K562 (cell line): ENCODE measurements at regions not wholly inside any gene's neighbourhood (a gene's known extent, or its start where the extent isn't known, plus 50 kb on each side); places are given as distances from the start of the nearest gene placed in this dataset.

Experiments
- ATAC-seq: fragments of 200-7000 bp; cut with Tn5 transposase; 3 replicates; pipeline ENCODE4 v1.9.1; 2020; ENCODE audit warnings: moderate library complexity
- BruUV-seq: library from RNA; stranded (reverse); fragments of 400-500 nt; replicated peaks from 2 replicates; lab custom pipeline; 2021; lab: Mats Ljungman, UMichigan
- CTCF ChIA-PET: fragments of 300-600 bp; formaldehyde crosslinking; extraction: SDS; loops from one replicate; lab custom pipeline; 2021; ENCODE audit warnings: low intra/inter-chr PET ratio; lab: Yijun Ruan, JAX
- POLR2A ChIA-PET: fragments of 300-600, 350-650 bp; sonication (Branson Sonifier 250); formaldehyde crosslinking; extraction: SDS; loops from one replicate; lab custom pipeline; 2021; ENCODE audit warnings: antibody characterized with exemption, inconsistent platforms; lab: Yijun Ruan, JAX
- DNase-seq, 4 experiments: peaks; one replicate each; pipeline versions ENCODE4 v3.0.0 to v3.0.0-alpha.2; 2011 to 2018; ENCODE audit warnings: low spot score in 3 of 4, mixed read lengths in 3 of 4; ENCODE audit errors: extremely low read depth in 1 of 4
- FAIRE-seq: peaks from 2 replicates; lab custom pipeline; 2011; peaks lifted over from hg19 to GRCh38; lab: Jason Lieb, UNC
- H2AFZ ChIP-seq: 2 replicates; pipeline ENCODE4 v1.6.0; 2011; ENCODE audit warnings: low read depth, low read length, control low read depth, inconsistent platforms
- H3K27ac ChIP-seq: fragments of 200-600 bp; 3 replicates; pipeline ENCODE4 v1.8.0; 2011; ENCODE audit warnings: low read depth, mild to moderate bottlenecking, control low read depth, inconsistent platforms, low read length, moderate library complexity, mixed read lengths; ENCODE audit errors: extremely low read depth
- H3K27me3 ChIP-seq, 2 experiments: fragments of 300-600 bp in 1 of 2; 2 replicates in 1 of 2; 3 replicates in 1 of 2; pipeline versions ENCODE4 v1.6.0 to v1.8.0; 2011; ENCODE audit warnings: inconsistent platforms in 2 of 2, low read length in 2 of 2, mild to moderate bottlenecking in 1 of 2, mixed read lengths in 1 of 2, moderate library complexity in 1 of 2; ENCODE audit not compliant: control insufficient read depth in 2 of 2, insufficient read depth in 2 of 2
- H3K36me3 ChIP-seq: fragments of 300-600 bp; 3 replicates; pipeline ENCODE4 v1.8.0; 2011; ENCODE audit warnings: mild to moderate bottlenecking, low read length, inconsistent platforms; ENCODE audit not compliant: control insufficient read depth, insufficient read depth
- H3K4me1 ChIP-seq, 2 experiments: fragments of 200-600 bp in 1 of 2; replicated peaks in 1 of 2; 2 replicates in 1 of 2; 3 replicates in 1 of 2; pipeline versions ENCODE4 v1.5.1 to v1.8.0; 2011; ENCODE audit warnings: inconsistent platforms in 2 of 2, low read length in 2 of 2, mild to moderate bottlenecking in 1 of 2, mixed read lengths in 1 of 2, moderate library complexity in 1 of 2; ENCODE audit not compliant: control insufficient read depth in 2 of 2, insufficient read depth in 2 of 2
- H3K4me2 ChIP-seq: 2 replicates; pipeline ENCODE4 v1.6.1; 2011; ENCODE audit warnings: low read length, control low read depth, inconsistent platforms, mixed read lengths; ENCODE audit not compliant: insufficient read depth
- H3K4me3 ChIP-seq: fragments of 200-600 bp; sonication (generic), shearing (Covaris generic); 2 replicates; pipeline ENCODE4 v1.5.1; 2016; ENCODE audit warnings: control low read depth, inconsistent platforms
- H3K79me2 ChIP-seq: fragments of 200-600 bp; 3 replicates; pipeline ENCODE4 v1.8.0; 2011; ENCODE audit warnings: low read length, inconsistent platforms; ENCODE audit not compliant: control insufficient read depth, insufficient read depth
- H3K9ac ChIP-seq, 2 experiments: 2 replicates each; pipeline versions ENCODE4 v1.6.0 to v1.6.1; 2011; ENCODE audit warnings: low read depth in 2 of 2, low read length in 2 of 2, control low read depth in 1 of 2, inconsistent platforms in 1 of 2, mild to moderate bottlenecking in 1 of 2, mixed read lengths in 1 of 2; ENCODE audit not compliant: insufficient read depth in 1 of 2
- H3K9me1 ChIP-seq: one replicate; pipeline ENCODE4 v1.6.0; 2011; ENCODE audit warnings: inconsistent platforms, mild to moderate bottlenecking, low read length, moderate library complexity; ENCODE audit not compliant: control insufficient read depth, insufficient read depth
- H3K9me3 ChIP-seq: replicated peaks from 2 replicates; pipeline ENCODE4 v1.5.1; 2011; ENCODE audit warnings: low read depth, low read length, inconsistent platforms; ENCODE audit not compliant: control insufficient read depth, insufficient read depth
- H4K20me1 ChIP-seq: replicated peaks from 2 replicates; pipeline ENCODE4 v1.6.1; 2011; ENCODE audit warnings: low read length, inconsistent platforms, mixed read lengths; ENCODE audit not compliant: control insufficient read depth, insufficient read depth
- CEBPB ChIP-seq: fragments of 450-650 bp; IDR thresholded peaks from 2 replicates; pipeline ENCODE4 v1.6.1; 2016; ENCODE audit warnings: missing genetic modification characterization, missing compliant biosample characterization
- FOXJ3 ChIP-seq: sonication (generic); formaldehyde crosslinking; IDR thresholded peaks from 2 replicates; pipeline ENCODE4 v1.4.0; 2020; ENCODE audit warnings: mild to moderate bottlenecking, missing genetic modification reagents
- HIVEP1 ChIP-seq: fragments of 250-450 bp; sonication (Bioruptor Pico); IDR thresholded peaks from 2 replicates; pipeline ENCODE4 v1.4.0; 2020; ENCODE audit warnings: mild to moderate bottlenecking
- MAFK ChIP-seq: IDR thresholded peaks from 2 replicates; pipeline ENCODE4 v1.6.1; 2011; ENCODE audit warnings: low read length, improper control_type of control experiment
- TCF3 ChIP-seq: sonication (generic); formaldehyde crosslinking; IDR thresholded peaks from 2 replicates; pipeline ENCODE4 v1.4.0; 2020; ENCODE audit warnings: mild to moderate bottlenecking, missing genetic modification reagents
- ZBTB17 ChIP-seq: fragments of 450-650 bp; formaldehyde crosslinking; IDR thresholded peaks from 2 replicates; pipeline ENCODE4 v1.4.0; 2020; ENCODE audit warnings: mild to moderate bottlenecking
- ZNF282 ChIP-seq: sonication (generic); formaldehyde crosslinking; IDR thresholded peaks from 2 replicates; pipeline ENCODE4 v1.8.1; 2023; ENCODE audit warnings: missing genetic modification reagents
- WGBS: fragments of 100-300 bp; shearing (Covaris generic); methylation state at CpG from one replicate; pipeline ENCODE4 v1.1.6; 2016; ENCODE audit warnings: low coverage, mixed read lengths; ENCODE audit not compliant: insufficient coverage; ENCODE audit errors: missing lambda C conversion rate; 5-methylcytosine and 5-hydroxymethylcytosine counted together
- in situ Hi-C: fragments of 300-500 bp; cut with MboI; formaldehyde crosslinking; loops from 4 replicates; pipeline ENCODE4 v1.15.0; 2018; ENCODE audit warnings: inconsistent platforms, mixed read lengths
- intact Hi-C: fragments of 100-400 bp; cut with micrococcal nuclease; formaldehyde crosslinking; loops from 2 replicates; pipeline ENCODE4 v1.14.2; 2022
- TF ChIP-seq, protein P1 (sequence below): fragments of 450-650 bp; IDR thresholded peaks from 2 replicates; pipeline ENCODE4 v1.6.1; 2016
- TF ChIP-seq, protein P2 (sequence below): fragments of 450-650 bp; formaldehyde crosslinking; IDR thresholded peaks from 2 replicates; pipeline ENCODE4 v1.4.0; 2020; ENCODE audit warnings: mild to moderate bottlenecking, mixed read lengths
- TF ChIP-seq, protein P3 (sequence below): fragments of 250-450 bp; sonication (Bioruptor Pico); IDR thresholded peaks from 2 replicates; pipeline ENCODE4 v1.4.0; 2020; ENCODE audit warnings: mild to moderate bottlenecking, moderate library complexity, borderline replicate concordance
- TF ChIP-seq, protein P4 (sequence below): fragments of 450-650 bp; IDR thresholded peaks from 2 replicates; pipeline ENCODE4 v1.6.1; 2018; ENCODE audit warnings: mild to moderate bottlenecking, low read depth; ENCODE audit not compliant: partially characterized antibody

DNA sequence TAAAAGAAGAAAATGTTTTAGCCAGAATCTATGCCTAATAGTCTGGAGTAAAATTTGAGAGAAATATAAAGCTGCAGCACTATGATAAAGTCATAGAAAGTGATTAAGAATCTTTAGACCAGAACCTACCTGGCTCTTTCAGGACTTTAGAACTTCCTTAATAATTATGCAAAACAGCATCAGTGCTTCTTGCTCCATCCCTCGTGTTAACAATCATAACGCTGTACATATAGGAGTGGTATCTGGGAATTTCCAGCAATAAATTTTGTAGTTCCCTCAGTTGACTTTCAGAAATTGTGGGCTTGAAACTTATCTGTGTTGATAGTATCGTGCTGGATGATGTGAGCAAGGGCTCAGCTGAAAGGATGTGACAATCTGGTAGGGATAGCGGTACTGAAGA is 102.1 kb upstream of the RASGEF1B start:
- no TSS peak for BruUV-seq
- intact Hi-C loops: no loop called here
- POLR2A ChIA-PET: interaction anchor here (1.0 kb wide), 1 partner anchor 18 kb away, joined by 3 read pairs; no protein-coding TSS in a partner anchor

More for the DNA sequence above, 102.1 kb upstream of the RASGEF1B start:
- ATAC-seq: no peak
- H3K27me3 ChIP-seq: no peaks in the 10 kb centered on the region
- CTCF ChIA-PET: no interaction called here
- in situ Hi-C loops: no loop called here
- TF ChIP-seq, protein P1, sequence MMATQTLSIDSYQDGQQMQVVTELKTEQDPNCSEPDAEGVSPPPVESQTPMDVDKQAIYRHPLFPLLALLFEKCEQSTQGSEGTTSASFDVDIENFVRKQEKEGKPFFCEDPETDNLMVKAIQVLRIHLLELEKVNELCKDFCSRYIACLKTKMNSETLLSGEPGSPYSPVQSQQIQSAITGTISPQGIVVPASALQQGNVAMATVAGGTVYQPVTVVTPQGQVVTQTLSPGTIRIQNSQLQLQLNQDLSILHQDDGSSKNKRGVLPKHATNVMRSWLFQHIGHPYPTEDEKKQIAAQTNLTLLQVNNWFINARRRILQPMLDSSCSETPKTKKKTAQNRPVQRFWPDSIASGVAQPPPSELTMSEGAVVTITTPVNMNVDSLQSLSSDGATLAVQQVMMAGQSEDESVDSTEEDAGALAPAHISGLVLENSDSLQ: no peak
- TF ChIP-seq, protein P2, sequence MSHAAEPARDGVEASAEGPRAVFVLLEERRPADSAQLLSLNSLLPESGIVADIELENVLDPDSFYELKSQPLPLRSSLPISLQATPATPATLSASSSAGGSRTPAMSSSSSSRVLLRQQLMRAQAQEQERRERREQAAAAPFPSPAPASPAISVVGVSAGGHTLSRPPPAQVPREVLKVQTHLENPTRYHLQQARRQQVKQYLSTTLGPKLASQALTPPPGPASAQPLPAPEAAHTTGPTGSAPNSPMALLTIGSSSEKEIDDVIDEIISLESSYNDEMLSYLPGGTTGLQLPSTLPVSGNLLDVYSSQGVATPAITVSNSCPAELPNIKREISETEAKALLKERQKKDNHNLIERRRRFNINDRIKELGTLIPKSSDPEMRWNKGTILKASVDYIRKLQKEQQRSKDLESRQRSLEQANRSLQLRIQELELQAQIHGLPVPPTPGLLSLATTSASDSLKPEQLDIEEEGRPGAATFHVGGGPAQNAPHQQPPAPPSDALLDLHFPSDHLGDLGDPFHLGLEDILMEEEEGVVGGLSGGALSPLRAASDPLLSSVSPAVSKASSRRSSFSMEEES: no peak
- TF ChIP-seq MAFK: no peak
- TF ChIP-seq ZBTB17 (CRISPR knock-in tag): no peak
- TF ChIP-seq, protein P3, sequence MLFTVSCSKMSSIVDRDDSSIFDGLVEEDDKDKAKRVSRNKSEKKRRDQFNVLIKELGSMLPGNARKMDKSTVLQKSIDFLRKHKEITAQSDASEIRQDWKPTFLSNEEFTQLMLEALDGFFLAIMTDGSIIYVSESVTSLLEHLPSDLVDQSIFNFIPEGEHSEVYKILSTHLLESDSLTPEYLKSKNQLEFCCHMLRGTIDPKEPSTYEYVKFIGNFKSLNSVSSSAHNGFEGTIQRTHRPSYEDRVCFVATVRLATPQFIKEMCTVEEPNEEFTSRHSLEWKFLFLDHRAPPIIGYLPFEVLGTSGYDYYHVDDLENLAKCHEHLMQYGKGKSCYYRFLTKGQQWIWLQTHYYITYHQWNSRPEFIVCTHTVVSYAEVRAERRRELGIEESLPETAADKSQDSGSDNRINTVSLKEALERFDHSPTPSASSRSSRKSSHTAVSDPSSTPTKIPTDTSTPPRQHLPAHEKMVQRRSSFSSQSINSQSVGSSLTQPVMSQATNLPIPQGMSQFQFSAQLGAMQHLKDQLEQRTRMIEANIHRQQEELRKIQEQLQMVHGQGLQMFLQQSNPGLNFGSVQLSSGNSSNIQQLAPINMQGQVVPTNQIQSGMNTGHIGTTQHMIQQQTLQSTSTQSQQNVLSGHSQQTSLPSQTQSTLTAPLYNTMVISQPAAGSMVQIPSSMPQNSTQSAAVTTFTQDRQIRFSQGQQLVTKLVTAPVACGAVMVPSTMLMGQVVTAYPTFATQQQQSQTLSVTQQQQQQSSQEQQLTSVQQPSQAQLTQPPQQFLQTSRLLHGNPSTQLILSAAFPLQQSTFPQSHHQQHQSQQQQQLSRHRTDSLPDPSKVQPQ (CRISPR knock-in tag): no peak
- no peak for TF ChIP-seq FOXJ3
- TF ChIP-seq TCF3: no peak
- TF ChIP-seq ZNF282: no peak
- TF ChIP-seq HIVEP1 (CRISPR knock-in tag): no peak
- TF ChIP-seq, protein P4, sequence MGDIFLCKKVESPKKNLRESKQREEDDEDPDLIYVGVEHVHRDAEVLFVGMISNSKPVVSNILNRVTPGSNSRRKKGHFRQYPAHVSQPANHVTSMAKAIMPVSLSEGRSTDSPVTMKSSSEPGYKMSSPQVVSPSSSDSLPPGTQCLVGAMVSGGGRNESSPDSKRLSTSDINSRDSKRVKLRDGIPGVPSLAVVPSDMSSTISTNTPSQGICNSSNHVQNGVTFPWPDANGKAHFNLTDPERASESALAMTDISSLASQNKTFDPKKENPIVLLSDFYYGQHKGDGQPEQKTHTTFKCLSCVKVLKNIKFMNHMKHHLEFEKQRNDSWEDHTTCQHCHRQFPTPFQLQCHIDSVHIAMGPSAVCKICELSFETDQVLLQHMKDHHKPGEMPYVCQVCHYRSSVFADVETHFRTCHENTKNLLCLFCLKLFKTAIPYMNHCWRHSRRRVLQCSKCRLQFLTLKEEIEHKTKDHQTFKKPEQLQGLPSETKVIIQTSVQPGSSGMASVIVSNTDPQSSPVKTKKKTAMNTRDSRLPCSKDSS: no peak
- no peak for TF ChIP-seq CEBPB
- TF ChIP-seq, all 486 proteins: peak for 0
- H3K27ac ChIP-seq: no peak overlapping the region
- H3K9me1 ChIP-seq: no peaks in the 10 kb centered on the region
- H3K9me3 ChIP-seq: no peaks in the 10 kb centered on the region
- H3K4me2 ChIP-seq: no peak overlapping the region
- H3K79me2 ChIP-seq: no peaks in the 10 kb centered on the region
- 2% methylated on average over 3 of the region's 4 CpGs for WGBS
- no peak overlapping the region for H3K4me3 ChIP-seq
- H3K36me3 ChIP-seq: no peaks in the 10 kb centered on the region
- H2AFZ ChIP-seq: no peak overlapping the region
- DNase-seq: no peak
- H4K20me1 ChIP-seq: no peaks in the 10 kb centered on the region
- H3K9ac ChIP-seq: no peak overlapping the region
- no peaks in the 10 kb centered on the region for H3K4me1 ChIP-seq
- FAIRE-seq: no peak
